LNCAP (cell line): ENCODE measurements at regions not wholly inside any gene's neighbourhood (a gene's known extent, or its start where the extent isn't known, plus 50 kb on each side); places are given as distances from the start of the nearest gene placed in this dataset.
A peak's percentile ranks its signal among the peaks of the same experiment; 100 is the strongest.

ENCODE experiments used
- TF ChIP-seq, protein P1 (sequence below): fragments of 450-650 bp; IDR thresholded peaks from 2 replicates; pipeline ENCODE4 v1.5.1; 2017; ENCODE audit warnings: mild to moderate bottlenecking

DNA sequence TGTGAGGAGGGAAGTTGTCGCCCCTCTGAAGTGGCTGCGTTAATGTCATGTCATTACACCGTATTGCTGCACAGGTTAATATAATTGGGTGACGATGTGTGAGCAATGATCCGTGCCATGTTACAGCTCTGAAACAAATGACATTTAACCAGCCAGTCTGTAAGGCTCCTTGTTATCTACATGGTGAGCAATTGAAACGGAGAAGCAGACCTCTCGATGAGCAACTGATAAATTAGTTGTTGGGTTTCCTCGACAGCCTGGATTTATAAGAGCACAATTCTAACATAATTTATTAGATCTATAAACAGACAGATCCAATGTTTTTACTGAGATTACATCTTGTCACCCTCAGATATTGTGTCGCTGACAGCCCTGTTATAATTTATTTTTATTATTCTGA lies 49.9 kb upstream of the MAFB start:
- TF ChIP-seq, protein P1, sequence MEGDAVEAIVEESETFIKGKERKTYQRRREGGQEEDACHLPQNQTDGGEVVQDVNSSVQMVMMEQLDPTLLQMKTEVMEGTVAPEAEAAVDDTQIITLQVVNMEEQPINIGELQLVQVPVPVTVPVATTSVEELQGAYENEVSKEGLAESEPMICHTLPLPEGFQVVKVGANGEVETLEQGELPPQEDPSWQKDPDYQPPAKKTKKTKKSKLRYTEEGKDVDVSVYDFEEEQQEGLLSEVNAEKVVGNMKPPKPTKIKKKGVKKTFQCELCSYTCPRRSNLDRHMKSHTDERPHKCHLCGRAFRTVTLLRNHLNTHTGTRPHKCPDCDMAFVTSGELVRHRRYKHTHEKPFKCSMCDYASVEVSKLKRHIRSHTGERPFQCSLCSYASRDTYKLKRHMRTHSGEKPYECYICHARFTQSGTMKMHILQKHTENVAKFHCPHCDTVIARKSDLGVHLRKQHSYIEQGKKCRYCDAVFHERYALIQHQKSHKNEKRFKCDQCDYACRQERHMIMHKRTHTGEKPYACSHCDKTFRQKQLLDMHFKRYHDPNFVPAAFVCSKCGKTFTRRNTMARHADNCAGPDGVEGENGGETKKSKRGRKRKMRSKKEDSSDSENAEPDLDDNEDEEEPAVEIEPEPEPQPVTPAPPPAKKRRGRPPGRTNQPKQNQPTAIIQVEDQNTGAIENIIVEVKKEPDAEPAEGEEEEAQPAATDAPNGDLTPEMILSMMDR, result no peak

DNA sequence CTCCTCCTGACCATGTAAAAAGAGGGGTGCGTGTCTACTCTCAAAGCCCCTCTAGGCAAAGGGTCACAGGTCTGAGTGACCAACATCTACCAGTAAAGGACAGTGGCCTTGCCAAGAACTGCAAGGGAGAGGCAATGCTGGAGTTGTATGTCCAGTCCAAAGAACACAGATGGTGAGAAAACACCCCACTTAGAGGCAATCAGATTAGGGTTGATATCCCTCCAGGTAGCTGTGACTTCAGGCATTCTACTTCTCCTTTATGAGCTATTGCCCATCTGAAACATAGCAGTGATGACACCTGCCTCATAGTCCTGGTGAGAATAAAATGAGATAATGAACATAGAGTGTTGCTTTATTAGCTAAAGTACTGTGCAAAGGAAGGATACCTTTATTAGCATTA lies 50.8 kb upstream of the MAFB start:
- TF ChIP-seq, protein P1, result no peak

DNA sequence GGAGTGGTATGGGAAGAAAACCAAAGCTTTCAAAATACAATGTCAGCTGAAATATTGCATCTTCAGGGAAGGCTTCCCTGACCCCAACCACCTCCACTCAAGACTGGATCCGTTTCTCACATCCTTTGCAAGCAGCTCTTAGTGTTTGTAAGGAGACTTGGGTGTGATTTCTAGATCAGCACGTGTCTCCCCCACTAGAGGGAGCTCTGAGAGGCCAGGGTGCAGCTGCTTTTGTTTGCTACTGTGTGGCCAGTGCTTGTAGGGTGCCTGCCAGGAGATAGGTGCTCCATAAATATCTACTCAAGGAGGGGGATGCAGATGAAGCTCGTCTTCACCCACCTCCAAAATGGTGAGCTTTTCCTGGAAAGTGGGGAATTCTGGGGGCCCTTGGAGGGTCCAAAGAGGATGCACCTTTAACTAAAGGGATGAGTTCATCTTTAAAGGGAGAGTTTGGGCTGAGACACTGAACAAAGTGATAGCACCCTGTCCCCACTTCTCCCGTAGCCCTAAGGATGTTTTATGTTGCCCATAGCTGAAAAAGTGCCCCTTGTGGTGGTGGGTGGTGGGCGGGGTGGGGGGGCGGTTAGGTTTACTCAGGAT lies 52.6 kb upstream of the MAFB start:
- TF ChIP-seq, protein P1, result peak; percentile 80

DNA sequence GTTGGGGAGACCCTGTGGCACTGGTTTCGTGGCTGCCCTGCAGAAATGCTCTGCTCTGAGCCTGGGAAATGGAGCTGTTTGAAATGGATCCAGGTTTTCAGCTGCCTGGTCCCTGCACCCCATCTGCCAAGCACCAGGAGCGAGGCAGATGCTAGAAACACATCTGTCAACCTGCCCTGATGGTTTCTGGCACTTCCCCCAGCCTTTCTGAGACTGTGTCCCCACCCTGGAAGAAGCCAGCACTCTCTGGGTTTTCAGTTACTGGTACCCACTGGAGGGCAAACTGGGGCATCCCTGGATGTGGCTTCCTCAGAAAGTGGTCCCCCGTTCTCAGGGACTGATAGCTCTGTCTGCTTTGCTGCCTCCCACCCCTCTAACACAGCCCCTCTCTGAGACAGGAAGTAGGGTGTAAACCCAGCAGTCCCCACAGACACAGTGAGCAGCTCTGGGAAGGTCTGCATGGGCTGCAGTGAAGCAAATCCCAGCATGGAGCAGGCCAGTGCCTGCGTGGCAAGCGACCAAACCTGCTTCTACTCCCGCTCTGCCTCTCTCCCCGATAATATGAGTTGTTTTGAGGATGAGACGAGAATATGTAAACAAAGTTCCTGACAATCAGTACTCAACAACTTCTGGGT lies 54.2 kb upstream of the MAFB start:
- TF ChIP-seq, protein P1, result no peak

DNA sequence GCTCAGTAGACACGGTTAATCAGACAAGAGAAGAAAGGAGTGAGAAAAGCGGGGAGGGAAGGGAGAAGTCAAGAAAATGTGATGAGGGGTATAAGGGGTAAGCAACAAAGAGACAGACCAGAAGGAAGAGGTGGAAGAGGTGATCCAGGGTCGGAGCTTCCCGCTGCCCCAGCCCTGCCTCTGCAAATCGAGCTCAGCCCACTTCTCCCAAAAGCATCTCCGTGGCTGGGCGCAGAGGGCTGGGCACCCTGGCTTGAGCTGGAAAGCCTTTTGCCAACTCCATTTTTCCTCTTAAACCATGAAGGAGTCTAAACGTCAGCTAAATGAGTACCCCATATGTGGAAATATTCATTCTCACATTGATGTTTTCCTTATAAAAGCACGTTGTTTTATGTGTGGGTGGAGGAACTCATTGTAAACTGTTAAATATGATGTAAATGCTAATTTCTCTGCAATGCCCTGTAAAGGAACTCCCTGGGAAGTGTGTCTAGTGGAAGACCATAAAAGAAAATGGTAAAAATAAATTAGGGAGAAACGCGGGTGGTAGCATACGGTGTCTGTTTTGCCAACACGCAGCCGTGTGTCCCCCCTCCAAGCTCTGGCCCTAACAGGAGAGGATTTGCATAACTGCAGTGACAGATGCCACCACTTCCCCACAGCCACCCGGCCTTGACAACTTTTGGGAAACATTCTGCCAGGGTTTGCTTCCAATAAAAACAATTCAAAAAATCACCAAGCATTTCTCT lies 55.2 kb upstream of the MAFB start:
- TF ChIP-seq, protein P1, result no peak

DNA sequence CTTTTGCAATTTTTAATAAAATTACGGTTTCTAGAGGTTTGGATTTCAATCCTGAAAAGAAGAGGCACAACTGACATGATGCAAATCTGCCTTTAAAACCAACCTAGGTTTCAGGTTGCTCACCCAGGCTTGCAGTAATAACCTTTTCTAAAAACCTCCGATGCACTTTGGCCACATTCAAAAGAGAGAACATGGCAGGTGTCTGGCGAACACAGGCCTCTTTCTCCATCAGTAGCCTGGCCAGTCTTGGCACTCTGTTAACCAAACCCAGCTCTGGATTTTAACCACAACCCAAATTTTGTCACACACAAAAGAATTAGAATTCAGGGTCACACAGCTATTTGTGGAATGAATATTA lies 55.8 kb upstream of the MAFB start:
- TF ChIP-seq, protein P1, result no peak

DNA sequence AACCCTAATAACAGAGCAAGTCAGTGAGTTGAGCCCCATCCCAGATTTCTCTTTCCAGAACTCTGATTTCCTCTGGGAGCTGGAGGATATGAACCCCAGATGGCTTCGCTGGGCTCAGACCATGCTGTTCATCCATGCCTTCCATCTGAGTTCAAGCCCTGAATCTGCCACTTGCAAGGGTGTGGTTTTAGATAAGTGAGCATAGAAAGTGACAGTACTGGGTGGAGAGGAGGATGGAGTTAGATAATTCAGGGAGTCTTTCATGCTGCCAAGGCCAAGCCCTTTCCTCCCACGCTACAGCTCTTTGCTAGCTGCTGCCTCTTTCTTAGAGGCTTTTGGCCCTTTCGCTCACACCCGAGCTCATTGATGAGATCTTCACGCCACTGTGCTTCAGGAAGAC lies 57.2 kb upstream of the MAFB start:
- TF ChIP-seq, protein P1, result no peak
